MM.1S (cell line): ENCODE measurements at regions not wholly inside any gene's neighbourhood (a gene's known extent, or its start where the extent isn't known, plus 50 kb on each side); places are given as distances from the start of the nearest gene placed in this dataset.

Source experiments
- EZH2 ChIP-seq: fragments of 300-600 bp; sonication (generic); optimal IDR thresholded peaks from 2 replicates; pipeline ENCODE3; 2017; ENCODE audit warnings: low read depth, mild to moderate bottlenecking, antibody characterized with exemption, low read length, mixed read lengths
- TF ChIP-seq, protein P1 (sequence below): fragments of 300-600 bp; sonication (generic); IDR thresholded peaks from 2 replicates; pipeline ENCODE4 v1.5.1; 2016; ENCODE audit warnings: antibody characterized with exemption, low read length, mixed read lengths

DNA sequence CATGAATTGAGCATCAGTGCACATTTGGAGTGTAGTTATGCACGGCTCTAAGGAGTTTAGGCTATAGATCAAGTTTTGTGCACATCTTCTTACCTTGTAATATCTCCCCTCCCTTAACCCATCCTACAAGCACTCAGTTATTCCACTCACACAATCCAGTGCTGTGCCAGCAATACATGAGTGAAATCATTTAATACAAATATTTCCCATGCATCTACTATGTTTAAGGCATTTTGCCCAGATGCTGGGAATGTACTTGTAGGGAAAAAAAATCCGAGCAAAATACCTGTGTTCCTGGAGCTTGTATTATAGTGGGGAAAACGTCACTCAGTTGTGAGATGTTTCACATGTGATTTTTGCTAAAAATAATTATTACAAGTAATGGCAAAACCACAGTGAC lies 191.6 kb upstream of the LDB2 start:
- no peak for TF ChIP-seq EZH2
- TF ChIP-seq, protein P1, sequence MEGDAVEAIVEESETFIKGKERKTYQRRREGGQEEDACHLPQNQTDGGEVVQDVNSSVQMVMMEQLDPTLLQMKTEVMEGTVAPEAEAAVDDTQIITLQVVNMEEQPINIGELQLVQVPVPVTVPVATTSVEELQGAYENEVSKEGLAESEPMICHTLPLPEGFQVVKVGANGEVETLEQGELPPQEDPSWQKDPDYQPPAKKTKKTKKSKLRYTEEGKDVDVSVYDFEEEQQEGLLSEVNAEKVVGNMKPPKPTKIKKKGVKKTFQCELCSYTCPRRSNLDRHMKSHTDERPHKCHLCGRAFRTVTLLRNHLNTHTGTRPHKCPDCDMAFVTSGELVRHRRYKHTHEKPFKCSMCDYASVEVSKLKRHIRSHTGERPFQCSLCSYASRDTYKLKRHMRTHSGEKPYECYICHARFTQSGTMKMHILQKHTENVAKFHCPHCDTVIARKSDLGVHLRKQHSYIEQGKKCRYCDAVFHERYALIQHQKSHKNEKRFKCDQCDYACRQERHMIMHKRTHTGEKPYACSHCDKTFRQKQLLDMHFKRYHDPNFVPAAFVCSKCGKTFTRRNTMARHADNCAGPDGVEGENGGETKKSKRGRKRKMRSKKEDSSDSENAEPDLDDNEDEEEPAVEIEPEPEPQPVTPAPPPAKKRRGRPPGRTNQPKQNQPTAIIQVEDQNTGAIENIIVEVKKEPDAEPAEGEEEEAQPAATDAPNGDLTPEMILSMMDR, result no peak
